GM19328 (cell line): ENCODE measurements at regions not wholly inside any gene's neighbourhood (a gene's known extent, or its start where the extent isn't known, plus 50 kb on each side); places are given as distances from the start of the nearest gene placed in this dataset.
A peak's percentile ranks its signal among the peaks of the same experiment; 100 is the strongest.
"Not testable (repeated sequence)": the region's sequence is repeated elsewhere in the genome, so short reads cannot be mapped to it uniquely, and the experiment has no call there.

Source experiments
- ATAC-seq: cut with Tn5 transposase; IDR thresholded peaks from one replicate; pipeline ENCODE4 v1.9.1; 2021; ENCODE audit warnings: mild to moderate bottlenecking, moderate library complexity; ENCODE audit not compliant: unreplicated experiment

DNA sequence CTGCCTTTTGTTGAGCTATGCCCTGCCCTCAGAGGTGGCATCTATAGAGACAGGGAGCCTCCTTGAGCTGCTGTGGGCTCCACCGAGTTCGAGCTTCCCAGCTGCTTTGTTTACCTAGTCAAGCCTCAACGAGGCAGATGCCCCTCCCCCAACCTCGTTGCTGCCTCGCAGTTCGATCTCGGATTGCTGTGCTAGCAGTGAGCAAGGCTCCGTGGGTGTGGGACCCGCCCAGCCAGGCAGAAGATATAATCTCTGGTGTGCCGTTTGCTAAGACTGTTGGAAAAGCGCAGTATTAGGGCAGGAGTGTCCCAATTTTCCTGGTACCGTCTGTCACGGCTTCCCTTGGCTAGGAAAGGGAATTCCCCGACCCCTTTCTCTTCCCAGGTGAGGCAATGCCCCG, 88.4 kb upstream of the CDK6 start:
- no peak for ATAC-seq

DNA sequence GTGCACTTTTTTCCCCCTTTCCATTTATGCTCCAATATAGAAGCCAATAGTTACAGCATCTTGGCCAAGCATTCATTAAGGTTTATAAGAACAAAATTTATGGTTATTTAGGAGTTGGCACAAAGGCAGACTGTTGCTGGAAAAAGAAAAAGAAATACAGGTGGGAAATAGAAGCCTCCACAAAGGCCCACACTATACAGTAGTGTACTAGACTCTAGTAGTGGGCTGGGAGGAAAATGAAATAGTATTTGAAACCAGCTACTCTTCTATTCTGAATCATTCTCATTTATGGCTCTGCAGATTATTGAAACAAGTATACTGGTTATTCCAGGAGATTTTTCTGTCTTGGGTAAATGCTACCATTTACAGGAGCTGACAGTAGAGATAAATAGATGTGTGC, 80.9 kb upstream of the CDK6 start:
- no peak for ATAC-seq

DNA sequence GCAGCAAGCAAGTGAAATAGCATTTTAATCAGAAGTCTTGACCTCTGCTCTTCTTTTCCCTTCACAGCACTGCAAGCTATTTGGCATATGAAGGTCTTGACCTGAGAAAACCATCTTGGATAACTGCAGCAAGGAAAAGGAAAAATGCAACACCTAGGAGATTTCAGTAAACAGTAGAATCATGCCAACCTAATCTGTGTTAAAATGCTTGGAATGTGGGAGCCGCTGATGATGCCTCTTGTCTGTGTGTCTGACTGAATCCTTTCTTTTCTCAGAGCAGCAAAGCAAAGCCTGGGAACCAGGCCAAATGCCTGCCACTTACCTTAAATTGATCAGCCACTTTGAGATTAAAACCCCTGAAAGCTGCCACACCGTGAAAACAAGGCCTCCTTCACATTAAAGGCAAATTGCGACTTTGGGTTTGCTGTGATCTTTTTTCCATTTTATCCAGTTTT, 80.4 kb upstream of the CDK6 start:
- ATAC-seq = no peak

DNA sequence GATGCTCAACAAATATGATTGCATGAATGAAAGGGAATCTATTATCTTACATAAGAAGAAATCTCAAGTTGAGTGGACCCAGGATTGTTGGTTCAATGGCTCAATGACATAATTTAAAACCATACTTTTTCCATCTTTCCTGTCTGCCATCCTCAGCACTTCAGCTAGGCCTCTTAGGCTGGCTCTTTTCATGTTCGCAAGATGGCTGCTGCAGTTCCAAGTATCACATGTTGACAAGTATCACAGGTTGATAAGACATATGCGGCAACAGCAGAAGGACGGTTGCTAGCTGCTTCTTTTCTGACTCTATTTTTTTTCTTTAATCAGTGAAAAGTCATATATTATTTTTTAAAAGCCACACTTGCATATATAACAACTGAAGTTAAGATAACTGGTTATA, 79.0 kb upstream of the CDK6 start:
- ATAC-seq = no peak

DNA sequence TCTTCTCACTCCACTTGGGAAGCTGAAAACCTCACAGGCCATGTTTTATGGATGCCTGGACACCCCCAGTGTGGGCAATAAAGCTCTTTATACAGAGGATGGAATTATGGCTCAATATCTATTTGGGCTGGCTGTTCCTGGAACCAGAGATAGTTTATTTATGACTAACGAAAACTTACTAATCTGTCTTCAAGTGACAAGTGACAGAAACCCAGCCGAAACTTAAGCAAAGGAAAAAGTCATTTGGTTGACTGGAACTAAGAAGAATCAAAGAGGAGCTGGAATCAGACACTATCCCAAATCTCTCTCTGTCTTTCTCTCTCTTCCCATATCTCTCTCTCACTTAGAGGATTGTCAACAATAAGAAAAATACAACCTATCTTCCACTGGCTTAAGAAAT, 78.3 kb upstream of the CDK6 start:
- ATAC-seq = no peak

DNA sequence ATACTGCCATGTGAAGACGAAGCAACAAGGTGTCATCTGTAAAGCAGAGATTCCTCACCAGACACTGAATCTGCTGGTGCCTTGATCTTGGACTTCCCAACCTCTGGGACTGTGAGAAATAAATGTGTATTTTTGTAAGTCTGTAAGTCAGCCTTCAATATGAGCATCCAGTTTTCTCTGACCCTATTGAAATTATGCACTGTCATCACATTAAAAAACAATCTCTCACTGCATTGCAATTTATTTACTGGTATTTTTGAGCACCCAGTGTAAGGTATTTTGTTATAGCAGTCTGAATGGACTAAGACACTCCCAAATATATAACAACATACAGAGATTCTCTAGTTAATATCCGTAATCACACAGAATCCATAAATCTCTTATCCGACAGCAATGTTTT, 77.5 kb upstream of the CDK6 start:
- no peak for ATAC-seq

DNA sequence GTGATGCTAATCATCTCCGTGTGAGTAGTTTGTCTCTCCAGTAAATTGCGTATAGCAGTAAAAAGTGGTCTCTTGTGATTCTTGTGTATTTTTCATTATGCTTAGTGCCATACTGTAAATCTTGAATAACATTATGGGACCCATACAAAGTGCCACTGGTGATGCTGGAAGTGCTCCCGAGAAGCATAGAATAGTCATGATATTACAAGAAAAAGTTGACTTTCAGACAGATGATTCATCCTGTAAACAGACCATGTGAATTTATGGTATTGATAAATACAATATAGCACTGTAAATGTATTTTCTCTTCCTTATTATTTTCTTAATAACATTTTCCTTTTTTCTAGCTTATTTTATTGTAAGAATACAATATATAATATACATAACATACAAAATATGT, 74.6 kb upstream of the CDK6 start:
- no peak for ATAC-seq

DNA sequence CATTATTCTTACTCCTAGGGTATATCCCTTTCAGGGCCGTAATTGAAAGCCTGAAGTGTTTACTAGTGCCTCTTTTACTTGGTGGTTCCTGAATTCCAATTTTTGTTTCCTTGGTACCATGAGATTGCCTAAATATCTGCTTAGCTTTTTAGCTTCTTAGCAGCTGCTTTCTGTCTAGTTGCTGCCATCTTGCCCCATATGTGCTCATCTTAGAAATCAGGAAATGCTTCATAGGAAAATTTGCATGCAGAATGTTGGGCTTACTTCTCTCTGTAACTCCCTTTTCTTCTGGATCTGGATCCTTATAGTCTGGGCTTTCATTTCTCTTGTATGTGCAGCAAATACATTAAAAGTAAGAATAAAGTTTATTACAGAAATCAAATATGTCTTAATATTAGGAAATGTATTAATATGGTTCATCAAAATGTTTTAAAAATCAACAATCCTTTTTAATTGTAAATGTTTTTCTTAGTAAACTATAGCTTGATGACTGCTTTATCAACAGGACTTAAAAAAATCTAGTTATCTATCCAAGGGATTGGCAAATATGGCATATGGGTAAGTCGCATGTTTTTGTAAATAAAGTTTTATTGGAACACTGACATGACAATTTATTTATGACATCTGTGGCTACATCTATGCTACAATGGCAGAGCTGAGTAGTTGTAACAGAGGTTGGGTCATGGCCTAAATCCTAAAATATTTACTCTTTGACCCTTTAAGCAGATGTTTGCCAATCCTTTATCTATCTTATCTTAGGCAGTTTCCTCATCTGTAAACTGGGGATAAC, 73.5 kb upstream of the CDK6 start:
- no peak for ATAC-seq

DNA sequence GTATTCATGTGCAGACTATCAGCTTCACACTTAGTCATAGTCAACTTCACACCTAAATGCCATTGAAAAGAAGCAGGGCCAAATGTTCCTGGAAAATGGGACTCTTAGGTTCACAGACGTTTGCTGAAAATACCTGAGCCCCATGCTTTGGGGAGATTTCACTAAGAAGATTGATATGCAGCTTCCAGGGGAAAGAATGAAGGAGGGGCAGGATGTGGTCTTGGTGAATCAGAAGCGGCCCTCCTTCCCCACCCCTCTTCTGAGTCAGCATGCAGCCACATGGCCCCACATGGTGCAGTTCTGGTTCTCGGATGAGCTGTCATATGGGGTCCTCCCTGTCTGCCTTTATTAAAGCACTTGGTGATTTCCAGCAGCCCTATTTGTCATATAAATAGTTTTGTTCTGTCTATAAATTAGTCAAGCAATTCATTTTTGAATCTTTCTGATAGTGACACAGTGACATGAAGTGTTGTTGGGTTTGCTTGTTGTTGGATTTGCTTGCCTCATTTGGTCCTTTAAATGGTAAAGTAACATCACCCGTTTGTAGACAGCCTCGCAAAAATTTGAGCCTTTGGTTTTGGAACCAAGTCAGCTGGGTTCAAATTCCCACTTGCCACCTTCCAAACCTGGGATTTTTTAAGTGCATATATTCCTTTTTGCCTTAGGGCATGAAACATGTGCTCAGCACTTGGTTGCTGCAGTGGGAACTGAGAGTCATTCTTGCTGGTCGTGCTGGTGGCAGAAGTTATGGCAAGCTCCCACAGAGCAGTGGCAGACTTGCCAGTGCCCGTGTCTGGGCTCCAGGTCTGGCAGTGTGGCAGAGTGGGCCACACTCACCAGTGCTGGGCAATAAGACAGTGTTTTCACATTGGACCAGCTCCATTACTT, 68.1 kb upstream of the CDK6 start:
- peak; percentile 97 for ATAC-seq

DNA sequence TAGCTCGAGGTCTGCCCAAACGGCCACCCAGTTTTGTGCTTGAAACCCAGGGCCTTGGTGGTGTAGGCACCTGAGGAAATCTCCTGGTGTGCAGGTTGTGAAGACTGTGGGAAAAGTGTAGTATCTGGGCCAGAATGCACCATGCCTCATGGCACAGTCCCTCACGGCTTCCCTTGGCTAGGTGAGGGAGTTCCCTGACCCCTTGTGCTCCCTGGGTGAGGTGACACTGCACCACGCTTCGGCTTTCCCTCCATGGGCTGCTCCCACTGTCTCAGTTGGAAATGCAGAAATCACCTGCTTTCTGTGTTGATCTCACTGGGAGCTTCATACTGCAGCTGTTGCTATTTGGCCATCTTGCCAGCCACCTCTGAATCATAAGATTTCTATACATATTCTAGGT, 62.4 kb upstream of the CDK6 start:
- no peak for ATAC-seq

DNA sequence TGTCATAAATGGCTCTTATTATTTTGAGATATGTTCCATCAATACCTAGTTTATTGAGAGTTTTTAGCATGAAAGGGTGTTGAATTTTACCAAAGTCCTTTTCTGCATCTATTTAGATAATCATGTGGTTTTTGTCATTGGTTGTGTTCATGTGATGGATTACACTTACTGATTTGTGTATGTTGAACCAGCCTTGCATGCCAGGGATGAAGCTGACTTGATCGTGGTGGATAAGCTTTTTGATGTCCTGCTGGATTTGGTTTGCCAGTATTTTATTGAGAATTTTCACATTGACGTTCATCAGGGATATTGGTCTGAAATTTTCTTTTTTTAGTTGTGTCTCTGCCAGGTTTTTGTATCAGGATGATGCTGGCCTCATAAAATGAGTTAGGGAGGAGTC, 58.5 kb upstream of the CDK6 start:
- ATAC-seq = not testable (repeated sequence)

DNA sequence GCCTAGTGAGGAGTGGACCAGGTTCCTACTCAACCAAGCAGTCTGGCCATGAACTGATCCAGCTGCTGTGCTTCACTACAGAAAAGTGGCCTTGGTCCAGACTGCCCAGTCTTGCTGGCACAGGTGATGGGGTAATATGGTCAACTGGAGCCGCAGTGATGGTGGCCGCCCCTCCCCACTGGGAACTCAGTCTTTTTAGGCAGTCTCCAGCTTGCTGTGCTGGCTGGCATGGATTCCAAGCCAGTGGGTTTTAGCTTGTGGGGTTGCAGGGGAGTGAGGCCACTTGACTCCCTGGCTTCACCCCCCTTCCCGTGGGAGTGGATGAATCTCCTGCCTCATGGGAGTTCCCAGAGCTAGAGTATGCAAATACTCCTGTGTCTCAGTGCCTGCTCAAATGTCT, 52.7 kb upstream of the CDK6 start:
- ATAC-seq = no peak
